ENCODE measurements at regions not wholly inside any gene's neighbourhood (a gene's known extent, or its start where the extent isn't known, plus 50 kb on each side); places are given as distances from the start of the nearest gene placed in this dataset.

DNA sequence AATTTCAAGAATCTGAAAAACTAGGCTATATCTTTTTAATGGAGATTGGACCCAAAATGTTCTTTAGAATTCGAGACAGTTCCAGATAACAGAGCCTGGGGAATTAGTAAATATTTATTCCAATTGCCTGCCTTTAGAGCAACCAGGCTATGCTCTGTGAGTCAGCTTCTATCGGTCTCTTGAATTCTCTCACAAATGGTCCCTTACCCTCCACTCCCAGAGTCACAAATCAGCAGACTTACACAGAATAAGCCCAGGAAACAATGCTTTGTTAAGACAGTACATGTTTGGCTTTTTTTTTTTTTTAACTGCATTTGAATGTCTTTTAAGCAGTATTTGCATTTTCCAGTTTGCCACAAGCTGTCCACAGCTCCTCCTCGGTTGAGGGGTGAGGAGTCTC lies 460.7 kb upstream of the CBLB start:
- TF ChIP-seq, protein P1, sequence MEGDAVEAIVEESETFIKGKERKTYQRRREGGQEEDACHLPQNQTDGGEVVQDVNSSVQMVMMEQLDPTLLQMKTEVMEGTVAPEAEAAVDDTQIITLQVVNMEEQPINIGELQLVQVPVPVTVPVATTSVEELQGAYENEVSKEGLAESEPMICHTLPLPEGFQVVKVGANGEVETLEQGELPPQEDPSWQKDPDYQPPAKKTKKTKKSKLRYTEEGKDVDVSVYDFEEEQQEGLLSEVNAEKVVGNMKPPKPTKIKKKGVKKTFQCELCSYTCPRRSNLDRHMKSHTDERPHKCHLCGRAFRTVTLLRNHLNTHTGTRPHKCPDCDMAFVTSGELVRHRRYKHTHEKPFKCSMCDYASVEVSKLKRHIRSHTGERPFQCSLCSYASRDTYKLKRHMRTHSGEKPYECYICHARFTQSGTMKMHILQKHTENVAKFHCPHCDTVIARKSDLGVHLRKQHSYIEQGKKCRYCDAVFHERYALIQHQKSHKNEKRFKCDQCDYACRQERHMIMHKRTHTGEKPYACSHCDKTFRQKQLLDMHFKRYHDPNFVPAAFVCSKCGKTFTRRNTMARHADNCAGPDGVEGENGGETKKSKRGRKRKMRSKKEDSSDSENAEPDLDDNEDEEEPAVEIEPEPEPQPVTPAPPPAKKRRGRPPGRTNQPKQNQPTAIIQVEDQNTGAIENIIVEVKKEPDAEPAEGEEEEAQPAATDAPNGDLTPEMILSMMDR (conservative IDR thresholded peaks at IDR 0.05 in 1 of 2, IDR thresholded peaks at IDR 0.05 in 1 of 2; ENCODE audit: extremely low read depth in 1 of 2, insufficient read depth in 1 of 2, low read depth in 1 of 2, low read length in 2 of 2) = no peak
- no peak for TF ChIP-seq EZH2 (IDR thresholded peaks at IDR 0.05; ENCODE audit: borderline replicate concordance, low read length)

Measured in mammary epithelial cell (primary cell).